Trophoblast cell (in vitro differentiated cells and primary cell): ENCODE measurements at regions not wholly inside any gene's neighbourhood (a gene's known extent, or its start where the extent isn't known, plus 50 kb on each side); places are given as distances from the start of the nearest gene placed in this dataset.

Experiments used
- DNase-seq, 2 donors: peaks; one replicate each; pipeline ENCODE4 v3.0.0-alpha.2; 2016
- H2AFZ ChIP-seq: 2 replicates; pipeline ENCODE4 v1.6.1; 2013; ENCODE audit warnings: low read length, moderate library complexity, mild to moderate bottlenecking; ENCODE audit not compliant: insufficient read depth, poor library complexity
- H2AK5ac ChIP-seq: 2 replicates; pipeline ENCODE4 v1.6.1; 2013; ENCODE audit warnings: mild to moderate bottlenecking, low read length
- H2BK120ac ChIP-seq: 2 replicates; pipeline ENCODE4 v1.6.1; 2013; ENCODE audit warnings: low read length, mild to moderate bottlenecking, moderate library complexity; ENCODE audit not compliant: insufficient read depth, poor library complexity
- H2BK12ac ChIP-seq: 2 replicates; pipeline ENCODE4 v1.6.1; 2013; ENCODE audit warnings: mild to moderate bottlenecking, low read length, moderate library complexity
- H2BK5ac ChIP-seq: 2 replicates; pipeline ENCODE4 v1.6.1; 2013; ENCODE audit warnings: low read length, low read depth, moderate library complexity, mild to moderate bottlenecking; ENCODE audit not compliant: poor library complexity
- H3K14ac ChIP-seq: 2 replicates; pipeline ENCODE4 v1.6.1; 2013; ENCODE audit warnings: mild to moderate bottlenecking, low read length
- H3K18ac ChIP-seq: 2 replicates; pipeline ENCODE4 v1.6.1; 2013; ENCODE audit warnings: mild to moderate bottlenecking, low read length
- H3K23ac ChIP-seq: 2 replicates; pipeline ENCODE4 v1.6.1; 2013; ENCODE audit warnings: low read length
- H3K27ac ChIP-seq: 2 replicates; pipeline ENCODE4 v1.5.1; 2013; ENCODE audit warnings: low read depth, mild to moderate bottlenecking, inconsistent platforms, low read length, moderate library complexity
- H3K27me3 ChIP-seq: 2 replicates; pipeline ENCODE4 v1.6.1; 2013; ENCODE audit warnings: inconsistent platforms, mild to moderate bottlenecking, low read length, moderate library complexity; ENCODE audit not compliant: insufficient read depth
- H3K36me3 ChIP-seq, 2 experiments: 1 replicate in 1 of 2; 2 replicates in 1 of 2; pipeline ENCODE4 v1.6.1; 2013; ENCODE audit warnings: low read length in 2 of 2, mild to moderate bottlenecking in 2 of 2, moderate library complexity in 1 of 2; ENCODE audit not compliant: insufficient read depth in 2 of 2, control insufficient read depth in 1 of 2
- H3K4ac ChIP-seq: 2 replicates; pipeline ENCODE4 v1.6.1; 2013; ENCODE audit warnings: low read depth, mild to moderate bottlenecking, low read length, moderate library complexity
- H3K4me1 ChIP-seq, 2 experiments: 1 replicate in 1 of 2; 2 replicates in 1 of 2; pipeline ENCODE4 v1.6.1; 2013; ENCODE audit warnings: low read length in 2 of 2, mild to moderate bottlenecking in 2 of 2, moderate library complexity in 1 of 2; ENCODE audit not compliant: insufficient read depth in 2 of 2, control insufficient read depth in 1 of 2
- H3K4me2 ChIP-seq: 2 replicates; pipeline ENCODE4 v1.6.1; 2013; ENCODE audit warnings: inconsistent platforms, mild to moderate bottlenecking, low read length, moderate library complexity
- H3K4me3 ChIP-seq: 2 replicates; pipeline ENCODE4 v1.5.1; 2013; ENCODE audit warnings: mild to moderate bottlenecking, low read depth, low read length, inconsistent platforms
- H3K79me1 ChIP-seq: one replicate; pipeline ENCODE4 v1.6.1; 2013; ENCODE audit warnings: low read length
- H3K79me2 ChIP-seq: 2 replicates; pipeline ENCODE4 v1.6.1; 2013; ENCODE audit warnings: low read length, mild to moderate bottlenecking; ENCODE audit not compliant: control insufficient read depth, insufficient read depth, poor library complexity
- H3K9ac ChIP-seq: 2 replicates; pipeline ENCODE4 v1.6.1; 2013; ENCODE audit warnings: mild to moderate bottlenecking, low read length
- H3K9me3 ChIP-seq: 2 replicates; pipeline ENCODE4 v1.6.1; 2013; ENCODE audit warnings: low read depth, mild to moderate bottlenecking, control low read depth, inconsistent platforms, low read length; ENCODE audit not compliant: insufficient read depth
- H4K12ac ChIP-seq: 2 replicates; pipeline ENCODE4 v1.6.1; 2013; ENCODE audit warnings: low read depth, mild to moderate bottlenecking, low read length, moderate library complexity
- H4K8ac ChIP-seq: 2 replicates; pipeline ENCODE4 v1.6.1; 2013; ENCODE audit warnings: low read depth, mild to moderate bottlenecking, low read length, moderate library complexity
- H4K91ac ChIP-seq: one replicate; pipeline ENCODE4 v1.6.1; 2013; ENCODE audit warnings: low read depth, mild to moderate bottlenecking, low read length, moderate library complexity
- WGBS: extraction: QIAGEN DNeasy Blood & Tissue Kit; methylation state at CpG from one replicate; pipeline ENCODE4 v1.1.7; 2013; ENCODE audit warnings: missing lambda C conversion rate; ENCODE audit not compliant: insufficient read length, insufficient coverage; ENCODE audit errors: extremely low coverage; 5-methylcytosine and 5-hydroxymethylcytosine counted together

DNA sequence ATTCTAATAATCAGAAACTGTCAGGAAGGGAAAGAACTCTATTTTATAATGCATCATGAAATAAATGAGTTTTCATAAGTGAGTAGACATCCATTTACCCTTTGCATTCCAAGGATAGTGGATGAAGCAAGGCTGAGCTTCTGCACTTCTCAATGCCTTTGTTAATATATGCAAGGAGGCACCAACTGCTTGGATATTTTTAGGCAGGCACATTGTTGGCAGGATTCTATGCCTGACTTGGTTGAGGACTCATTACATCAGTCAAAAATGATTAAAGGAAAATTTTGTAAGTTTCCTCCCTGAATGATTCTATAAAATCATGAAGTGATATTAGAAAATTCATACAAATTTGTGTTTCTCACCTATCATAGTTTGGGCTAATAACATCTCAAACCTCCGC lies 612.2 kb upstream of the POM121L12 start:
- Histone ChIP-seq H3K4me1 (no peaks in the 10 kb centered on the region), H3K23ac (no peak overlapping the region), H3K79me2 (no peaks in the 10 kb centered on the region), H3K36me3 (no peaks in the 10 kb centered on the region), H3K9me3 (no peaks in the 10 kb centered on the region), H2AK5ac (no peak overlapping the region), H3K14ac (no peak overlapping the region), H3K4me3 (no peak overlapping the region), H3K79me1 (no peaks in the 10 kb centered on the region), H3K4ac (no peak overlapping the region), H2BK120ac (no peak overlapping the region), H4K8ac (no peak overlapping the region), H3K27me3 (no peaks in the 10 kb centered on the region), H4K12ac (no peak overlapping the region), H3K4me2 (no peak overlapping the region), H2BK12ac (no peak overlapping the region), H3K18ac (no peak overlapping the region), H4K91ac (no peak overlapping the region), H2AFZ (no peak overlapping the region), H3K27ac (no peak overlapping the region), H2BK5ac (no peak overlapping the region), H3K9ac (no peak overlapping the region)
- DNase-seq, result no peak
- no CpG with 5 or more reads among the region's 1 CpG for WGBS

- Histone ChIP-seq H2BK5ac (no peak overlapping the region), H3K4ac (no peak overlapping the region), H3K14ac (no peak overlapping the region), H2BK12ac (no peak overlapping the region), H3K9ac (no peak overlapping the region), H4K8ac (no peak overlapping the region), H3K4me2 (no peak overlapping the region), H3K27ac (no peak overlapping the region), H2AFZ (no peak overlapping the region), H4K12ac (no peak overlapping the region), H3K9me3 (no peaks in the 10 kb centered on the region), H3K36me3 (no peaks in the 10 kb centered on the region), H3K18ac (no peak overlapping the region), H3K23ac (no peak overlapping the region), H2BK120ac (no peak overlapping the region), H4K91ac (no peak overlapping the region), H2AK5ac (no peak overlapping the region), H3K79me2 (no peaks in the 10 kb centered on the region), H3K27me3 (no peaks in the 10 kb centered on the region), H3K4me3 (no peak overlapping the region), H3K79me1 (no peaks in the 10 kb centered on the region), H3K4me1 (peaks cover 0 to 2% of the 10 kb centered on the region in 2 experiments)
- 100% methylated on average over 1 of the region's 5 CpGs for WGBS
- no peak for DNase-seq
Measured at GRCh38 chr7:52413051-52413450, 622.4 kb upstream of the POM121L12 start.

- no CpG with 5 or more reads among the region's 4 CpGs for WGBS
- H3K4me1 ChIP-seq, result peaks cover 0 to 2% of the 10 kb centered on the region in 2 experiments
- no peak overlapping the region for H3K4me3 ChIP-seq
- no peak overlapping the region for H3K9ac ChIP-seq
- peak in 1 of 2 donors; percentile 2 for DNase-seq
- no peak overlapping the region for H3K18ac ChIP-seq
- no peak overlapping the region for H2AK5ac ChIP-seq
- no peak overlapping the region for H3K4me2 ChIP-seq
- H2BK12ac ChIP-seq, result no peak overlapping the region
- H2BK120ac ChIP-seq, result no peak overlapping the region
- H3K27ac ChIP-seq, result no peak overlapping the region
- H3K9me3 ChIP-seq, result no peaks in the 10 kb centered on the region
- no peaks in the 10 kb centered on the region for H3K79me1 ChIP-seq
- H2AFZ ChIP-seq, result no peak overlapping the region
- no peak overlapping the region for H3K23ac ChIP-seq
- no peak overlapping the region for H3K14ac ChIP-seq
- H3K79me2 ChIP-seq, result no peaks in the 10 kb centered on the region
- H3K36me3 ChIP-seq, result no peaks in the 10 kb centered on the region
- no peak overlapping the region for H4K12ac ChIP-seq
- H4K8ac ChIP-seq, result no peak overlapping the region
- H3K4ac ChIP-seq, result no peak overlapping the region
- H2BK5ac ChIP-seq, result no peak overlapping the region
- no peak overlapping the region for H4K91ac ChIP-seq
- H3K27me3 ChIP-seq, result no peaks in the 10 kb centered on the region
Measured at GRCh38 chr7:52410032-52410431, 625.4 kb upstream of the POM121L12 start.

DNA sequence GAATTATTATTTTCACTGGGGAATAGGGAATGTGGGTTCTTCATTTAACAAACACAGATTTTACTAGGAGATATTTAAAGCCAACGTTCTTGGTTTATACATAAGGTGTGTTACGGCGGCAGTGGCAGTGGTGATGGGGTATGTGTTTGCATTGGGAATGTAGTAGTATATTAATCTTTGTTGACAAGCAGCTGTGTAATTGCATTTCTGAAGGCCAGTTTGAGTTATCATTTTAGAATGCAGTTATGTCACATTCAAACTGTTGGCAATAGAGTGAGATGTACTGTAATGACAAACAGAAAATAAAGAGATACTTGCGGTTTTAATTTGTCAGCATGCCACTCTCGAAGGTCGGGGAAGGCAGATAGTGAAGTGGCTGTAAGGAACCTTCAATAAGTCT lies 628.6 kb upstream of the POM121L12 start:
- Histone ChIP-seq H3K9ac (no peak overlapping the region), H3K18ac (no peak overlapping the region), H3K79me1 (no peaks in the 10 kb centered on the region), H2BK12ac (no peak overlapping the region), H3K4ac (no peak overlapping the region), H3K79me2 (no peaks in the 10 kb centered on the region), H3K9me3 (no peaks in the 10 kb centered on the region), H3K4me1 (no peaks in the 10 kb centered on the region), H2BK5ac (no peak overlapping the region), H3K27me3 (no peaks in the 10 kb centered on the region), H2AK5ac (no peak overlapping the region), H3K4me2 (no peak overlapping the region), H4K12ac (no peak overlapping the region), H4K91ac (no peak overlapping the region), H3K14ac (no peak overlapping the region), H3K36me3 (no peaks in the 10 kb centered on the region), H2AFZ (no peak overlapping the region), H3K4me3 (no peak overlapping the region), H3K27ac (no peak overlapping the region), H3K23ac (no peak overlapping the region), H2BK120ac (no peak overlapping the region), H4K8ac (no peak overlapping the region)
- no CpG with 5 or more reads among the region's 6 CpGs for WGBS
- peak in 1 of 2 donors; percentile 15 for DNase-seq
